Liver (tissue), 8 donors: ENCODE measurements at regions not wholly inside any gene's neighbourhood (a gene's known extent, or its start where the extent isn't known, plus 50 kb on each side); places are given as distances from the start of the nearest gene placed in this dataset.

ENCODE experiments used
- DNase-seq: peaks from one replicate; pipeline ENCODE4 v3.0.0-alpha.2; 2017; ENCODE audit warnings: low spot score
- H3K27ac ChIP-seq, 2 donors: one replicate each; pipeline ENCODE4 v1.7.0; 2013; ENCODE audit warnings: inconsistent platforms in 2 of 2, low read length in 2 of 2, control low read depth in 1 of 2, low read depth in 1 of 2, mild to moderate bottlenecking in 1 of 2
- H3K27me3 ChIP-seq, 4 donors: one replicate each; pipeline versions ENCODE4 v1.6.1 to v1.7.0; 2013; ENCODE audit warnings: low read length in 3 of 4, inconsistent platforms in 1 of 4, mild to moderate bottlenecking in 1 of 4, moderate library complexity in 1 of 4; ENCODE audit not compliant: control insufficient read depth in 4 of 4, insufficient read depth in 4 of 4
- H3K36me3 ChIP-seq, 4 donors: one replicate each; pipeline versions ENCODE4 v1.6.1 to v1.7.0; 2013; ENCODE audit warnings: low read length in 3 of 4, mild to moderate bottlenecking in 3 of 4, low read depth in 1 of 4, moderate library complexity in 1 of 4; ENCODE audit not compliant: control insufficient read depth in 4 of 4, insufficient read depth in 3 of 4
- H3K4me1 ChIP-seq, 4 donors: one replicate each; pipeline versions ENCODE4 v1.6.1 to v1.7.0; 2013; ENCODE audit warnings: low read length in 3 of 4, mild to moderate bottlenecking in 3 of 4, moderate library complexity in 1 of 4; ENCODE audit not compliant: control insufficient read depth in 4 of 4, insufficient read depth in 4 of 4
- H3K4me3 ChIP-seq, 3 donors: one replicate each; pipeline versions ENCODE4 v1.6.1 to v1.7.0; 2013; ENCODE audit warnings: low read length in 3 of 3, control low read depth in 1 of 3, low read depth in 1 of 3, mild to moderate bottlenecking in 1 of 3
- H3K9ac ChIP-seq, 2 donors: one replicate each; pipeline ENCODE4 v1.7.0; 2013; ENCODE audit warnings: low read length in 2 of 2, mild to moderate bottlenecking in 2 of 2, moderate library complexity in 2 of 2, control low read depth in 1 of 2, low read depth in 1 of 2
- H3K9me3 ChIP-seq, 4 donors: one replicate each; pipeline versions ENCODE4 v1.6.1 to v1.7.0; 2013; ENCODE audit warnings: low read length in 3 of 4; ENCODE audit not compliant: control insufficient read depth in 4 of 4
- ATF3 ChIP-seq: IDR thresholded peaks from 2 replicates; pipeline ENCODE4 v1.6.1; 2016; ENCODE audit warnings: antibody characterized with exemption
- CTCF ChIP-seq: fragments of 150-350 bp; IDR thresholded peaks from 2 replicates; pipeline ENCODE4 v1.5.1; 2017; ENCODE audit warnings: improper control_type of control experiment, low read depth, low read length; ENCODE audit not compliant: missing input control
- EGR1 ChIP-seq, 2 donors: IDR thresholded peaks; 2 replicates each; pipeline ENCODE4 v1.6.1; 2016 to 2018; ENCODE audit warnings: antibody characterized with exemption in 2 of 2, low read depth in 2 of 2
- FOXA1 ChIP-seq: IDR thresholded peaks from 2 replicates; pipeline ENCODE4 v1.6.1; 2016; ENCODE audit warnings: antibody characterized with exemption
- FOXA2 ChIP-seq: IDR thresholded peaks from 2 replicates; pipeline ENCODE4 v1.6.1; 2016; ENCODE audit warnings: antibody characterized with exemption
- GABPA ChIP-seq, 2 donors: IDR thresholded peaks in 1 of 2; conservative IDR thresholded peaks in 1 of 2; 2 replicates each; pipeline ENCODE4 v1.6.1; 2016; ENCODE audit warnings: antibody characterized with exemption in 2 of 2, mild to moderate bottlenecking in 1 of 2, moderate library complexity in 1 of 2
- HNF4A ChIP-seq, 2 donors: conservative IDR thresholded peaks; 2 replicates each; pipeline ENCODE4 v1.6.1; 2016; ENCODE audit warnings: antibody characterized with exemption in 2 of 2, mild to moderate bottlenecking in 2 of 2
- HNF4G ChIP-seq: IDR thresholded peaks from 2 replicates; pipeline ENCODE4 v1.6.1; 2016; ENCODE audit warnings: antibody characterized with exemption
- JUND ChIP-seq, 2 donors: IDR thresholded peaks; 2 replicates each; pipeline ENCODE4 v1.6.1; 2016; ENCODE audit warnings: antibody characterized with exemption in 2 of 2
- MAX ChIP-seq: IDR thresholded peaks from 2 replicates; pipeline ENCODE4 v1.6.1; 2016; ENCODE audit warnings: antibody characterized with exemption
- NR2F2 ChIP-seq: IDR thresholded peaks from 2 replicates; pipeline ENCODE4 v1.6.1; 2016; ENCODE audit warnings: antibody characterized with exemption
- RAD21 ChIP-seq, 2 donors: IDR thresholded peaks; 2 replicates each; pipeline ENCODE4 v1.6.1; 2016; ENCODE audit warnings: antibody characterized with exemption in 2 of 2, mild to moderate bottlenecking in 2 of 2
- REST ChIP-seq: IDR thresholded peaks from 2 replicates; pipeline ENCODE4 v1.6.1; 2016; ENCODE audit warnings: antibody characterized with exemption, mild to moderate bottlenecking
- RXRA ChIP-seq, 2 donors: IDR thresholded peaks; 2 replicates each; pipeline ENCODE4 v1.6.1; 2017 to 2018; ENCODE audit warnings: antibody characterized with exemption in 2 of 2, mild to moderate bottlenecking in 1 of 2
- SP1 ChIP-seq: IDR thresholded peaks from 2 replicates; pipeline ENCODE4 v1.6.1; 2018; ENCODE audit warnings: antibody characterized with exemption, mild to moderate bottlenecking
- TAF1 ChIP-seq: conservative IDR thresholded peaks from 2 replicates; pipeline ENCODE4 v1.6.1; 2016; ENCODE audit warnings: antibody characterized with exemption, mild to moderate bottlenecking
- YY1 ChIP-seq: IDR thresholded peaks from 2 replicates; pipeline ENCODE4 v1.6.1; 2016; ENCODE audit warnings: antibody characterized with exemption, mild to moderate bottlenecking
- ZBTB33 ChIP-seq: IDR thresholded peaks from 2 replicates; pipeline ENCODE4 v1.6.1; 2016; ENCODE audit warnings: antibody characterized with exemption
- WGBS: extraction: QIAGEN DNeasy Blood & Tissue Kit; methylation state at CpG from one replicate; pipeline ENCODE4 v1.1.7; 2013; 5-methylcytosine and 5-hydroxymethylcytosine counted together
- donor health status: healthy.
- donor health status: healthy.
- donor health status: healthy.
- donor health status: healthy.
- donor health status: healthy.

GRCh38 chr20:60837173-60837770, 414.8 kb upstream of the CDH4 start:
- H3K4me3 ChIP-seq = no peak overlapping the region
- DNase-seq = no peak
- no peaks in the 10 kb centered on the region for H3K4me1 ChIP-seq
- TF ChIP-seq CTCF (no peak), RXRA (IDR thresholded peaks at IDR 0.05) (no peak), JUND (IDR thresholded peaks at IDR 0.05) (no peak)
- H3K36me3 ChIP-seq = no peaks in the 10 kb centered on the region
- H3K27ac ChIP-seq = no peak overlapping the region
- WGBS = 47% methylated on average over 3 of the region's 3 CpGs
- no peak overlapping the region for H3K9ac ChIP-seq
- no peaks in the 10 kb centered on the region for H3K9me3 ChIP-seq
- peaks cover 0 to 7% (median under 1%) of the 10 kb centered on the region in 4 donors for H3K27me3 ChIP-seq

GRCh38 chr20:60838297-60838696, 413.8 kb upstream of the CDH4 start:
- TF ChIP-seq EGR1 (IDR thresholded peaks at IDR 0.05; ENCODE audit: low read depth in 2 of 2) = no peak
- TF ChIP-seq RAD21 (IDR thresholded peaks at IDR 0.05) = no peak
- TF ChIP-seq JUND (IDR thresholded peaks at IDR 0.05) = no peak
- no peak for TF ChIP-seq CTCF
- no peak for TF ChIP-seq RXRA (IDR thresholded peaks at IDR 0.05)
- TF ChIP-seq NR2F2 = no peak
- TF ChIP-seq FOXA1 = no peak
- TF ChIP-seq REST = no peak
- no peak for TF ChIP-seq GABPA (IDR thresholded peaks at IDR 0.05 in 1 of 2, conservative IDR thresholded peaks at IDR 0.05 in 1 of 2)
- TF ChIP-seq ZBTB33 = no peak
- no peak for TF ChIP-seq FOXA2
- TF ChIP-seq HNF4G = no peak
- no peak for TF ChIP-seq HNF4A (conservative IDR thresholded peaks at IDR 0.05)
- TF ChIP-seq SP1 = no peak
- TF ChIP-seq ATF3 = no peak
- no peak for TF ChIP-seq TAF1
- no peak for TF ChIP-seq YY1
- TF ChIP-seq MAX = no peak
- no peak overlapping the region for H3K4me3 ChIP-seq
- WGBS = 62% methylated on average over 3 of the region's 3 CpGs

More at GRCh38 chr20:60838297-60838696, 413.8 kb upstream of the CDH4 start:
- no peak overlapping the region for H3K9ac ChIP-seq
- peaks cover 0 to 2% (median 0%) of the 10 kb centered on the region in 4 donors for H3K9me3 ChIP-seq
- DNase-seq = no peak
- peaks cover 0 to 7% (median 2%) of the 10 kb centered on the region in 4 donors for H3K27me3 ChIP-seq
- no peaks in the 10 kb centered on the region for H3K36me3 ChIP-seq
- no peaks in the 10 kb centered on the region for H3K4me1 ChIP-seq
- H3K27ac ChIP-seq = no peak overlapping the region
